GM12878 (cell line): ENCODE measurements at regions not wholly inside any gene's neighbourhood (a gene's known extent, or its start where the extent isn't known, plus 50 kb on each side); places are given as distances from the start of the nearest gene placed in this dataset.

ENCODE experiments used
- ATAC-seq: fragments of 200-7000 bp; cut with Tn5 transposase; 3 replicates; pipeline ENCODE4 v1.9.1; 2020; ENCODE audit warnings: mild to moderate bottlenecking, moderate library complexity
- BruUV-seq: library from RNA; stranded (reverse); fragments of 400-500 nt; replicated peaks from 2 replicates; lab custom pipeline; 2021; lab: Mats Ljungman, UMichigan
- CTCF ChIA-PET: fragments of 300-600 bp; sonication (Branson Sonifier 250); formaldehyde crosslinking; extraction: SDS; loops from one replicate; lab custom pipeline; 2021; ENCODE audit warnings: inconsistent platforms; lab: Yijun Ruan, JAX
- POLR2A ChIA-PET: fragments of 350-600 bp; formaldehyde crosslinking; extraction: SDS; loops from one replicate; lab custom pipeline; 2021; ENCODE audit warnings: inconsistent platforms; lab: Charles Lee
- RAD21 ChIA-PET: fragments of 300-600 bp; sonication (Branson Sonifier 250); formaldehyde crosslinking; loops from one replicate; lab custom pipeline; 2023; ENCODE audit warnings: antibody characterized with exemption; ENCODE audit not compliant: unreplicated experiment; lab: Charles Lee
- SMC1A ChIA-PET: fragments of 300-600 bp; sonication (Branson Sonifier 250); formaldehyde crosslinking; loops from one replicate; lab custom pipeline; 2023; ENCODE audit not compliant: unreplicated experiment, uncharacterized antibody; lab: Charles Lee
- DNase-seq: peaks from one replicate; pipeline ENCODE4 v3.0.0-alpha.2; 2011; ENCODE audit warnings: low read depth, low spot score
- FAIRE-seq: peaks from 3 replicates; lab custom pipeline; 2011; peaks lifted over from hg19 to GRCh38; lab: Jason Lieb, UNC
- H2AFZ ChIP-seq: 2 replicates; pipeline ENCODE4 v1.6.0; 2011; ENCODE audit warnings: low read depth, low read length, control low read depth; ENCODE audit not compliant: control insufficient read depth
- H3K27ac ChIP-seq: 2 replicates; pipeline ENCODE4 v1.5.1; 2011; ENCODE audit warnings: control low read depth; ENCODE audit not compliant: control insufficient read depth, insufficient read depth
- H3K27me3 ChIP-seq, 2 experiments: replicated peaks in 1 of 2; 2 replicates each; pipeline versions ENCODE4 v1.6.0 to v1.6.1; 2011; ENCODE audit warnings: low read length in 1 of 2; ENCODE audit not compliant: control insufficient read depth in 2 of 2, insufficient read depth in 2 of 2
- H3K36me3 ChIP-seq, 2 experiments: 2 replicates each; pipeline ENCODE4 v1.5.1; 2011; ENCODE audit warnings: low read length in 1 of 2; ENCODE audit not compliant: control insufficient read depth in 2 of 2, insufficient read depth in 2 of 2
- H3K4me1 ChIP-seq: 2 replicates; pipeline ENCODE4 v1.6.1; 2011; ENCODE audit warnings: mild to moderate bottlenecking, low read length, moderate library complexity, mixed read lengths; ENCODE audit not compliant: control insufficient read depth, insufficient read depth
- H3K4me2 ChIP-seq: 2 replicates; pipeline ENCODE4 v1.6.0; 2011; ENCODE audit warnings: control low read depth; ENCODE audit not compliant: control insufficient read depth, insufficient read depth
- H3K4me3 ChIP-seq: fragments of 200-600 bp; sonication (generic); 2 replicates; pipeline ENCODE4 v1.5.1; 2016
- H3K79me2 ChIP-seq: 2 replicates; pipeline ENCODE4 v1.6.0; 2011; ENCODE audit warnings: low read length; ENCODE audit not compliant: control insufficient read depth, insufficient read depth
- H3K9ac ChIP-seq: 2 replicates; pipeline ENCODE4 v1.8.0; 2011; ENCODE audit warnings: low read length, control low read depth, mixed read lengths; ENCODE audit not compliant: control insufficient read depth, insufficient read depth
- H3K9me3 ChIP-seq: replicated peaks from 3 replicates; pipeline ENCODE4 v1.5.1; 2011; ENCODE audit warnings: mild to moderate bottlenecking, low read length; ENCODE audit not compliant: control insufficient read depth, insufficient read depth
- H4K20me1 ChIP-seq: 2 replicates; pipeline ENCODE4 v1.6.0; 2011; ENCODE audit not compliant: control insufficient read depth, insufficient read depth
- FOS ChIP-seq: IDR thresholded peaks from 3 replicates; pipeline ENCODE4 v1.6.1; 2011; ENCODE audit warnings: borderline replicate concordance; ENCODE audit not compliant: insufficient read length; ENCODE audit errors: extremely low read depth
- MYC ChIP-seq: IDR thresholded peaks from 2 replicates; pipeline ENCODE4 v1.6.1; 2011; ENCODE audit warnings: mild to moderate bottlenecking, low read length, moderate library complexity, inconsistent platforms; ENCODE audit not compliant: insufficient read depth, insufficient replicate concordance, insufficient read length, severe bottlenecking
- NFYA ChIP-seq: IDR thresholded peaks from 2 replicates; pipeline ENCODE4 v1.6.1; 2011; ENCODE audit warnings: low read depth, mild to moderate bottlenecking, low read length, improper control_type of control experiment, borderline replicate concordance
- SP1 ChIP-seq: IDR thresholded peaks from one replicate; pipeline ENCODE4 v1.6.1; 2011; ENCODE audit warnings: low read depth, low read length
- WGBS: methylation state at CpG from one replicate; pipeline ENCODE4 v1.1.6; 2016; ENCODE audit warnings: low lambda C conversion rate; ENCODE audit not compliant: insufficient replicate concordance, insufficient coverage; ENCODE audit errors: missing lambda C conversion rate; 5-methylcytosine and 5-hydroxymethylcytosine counted together
- in situ Hi-C: fragments of 300-500 bp; cut with MboI; formaldehyde crosslinking; loops from 9 replicates; pipeline ENCODE4 v1.14.3; 2018; ENCODE audit warnings: mixed read lengths
- intact Hi-C: fragments of 100-400 bp; cut with micrococcal nuclease; formaldehyde crosslinking; loops from one replicate; pipeline ENCODE4 v1.14.2; 2022; ENCODE audit not compliant: unreplicated experiment
- TF ChIP-seq, protein P1 (sequence below): fragments of 450-650 bp; formaldehyde crosslinking; IDR thresholded peaks from 2 replicates; pipeline ENCODE4 v1.5.0; 2022; ENCODE audit warnings: mild to moderate bottlenecking, missing genetic modification characterization

- in situ Hi-C loops = no loop called here
- RAD21 ChIA-PET = no interaction called here
Observed at GRCh38 chrX:3518870-3519269, 172.4 kb upstream of the MXRA5 start.

DNA sequence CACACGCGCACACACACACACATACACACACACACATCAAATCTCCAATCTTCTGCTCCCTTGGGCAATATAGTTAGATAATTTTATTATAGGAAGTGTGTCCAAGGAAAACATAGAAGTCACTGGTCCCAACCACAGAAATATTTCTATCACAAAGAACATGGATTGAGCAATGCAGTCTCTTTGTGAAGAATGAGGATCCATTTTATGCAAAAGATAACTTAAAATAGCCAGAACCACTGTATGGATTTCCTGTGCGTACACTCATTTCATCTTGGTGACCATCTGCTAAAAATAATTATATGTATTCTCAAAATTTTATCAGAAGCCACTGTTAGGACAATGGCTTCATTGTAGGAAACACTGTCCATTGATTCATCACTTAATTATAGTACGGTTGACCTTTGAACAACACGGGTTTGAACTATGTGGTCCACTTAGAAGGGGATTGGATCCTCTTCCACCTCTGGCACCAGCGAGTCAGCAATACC lies 169.6 kb upstream of the MXRA5 start:
- no peak for ATAC-seq
- no TSS peak for BruUV-seq
- ChIA-PET POLR2A (no interaction called here), SMC1A (no interaction called here), CTCF (no interaction called here)
- intact Hi-C loops = no loop called here
- H3K4me1 ChIP-seq = no peaks in the 10 kb centered on the region
- no peaks in the 10 kb centered on the region for H4K20me1 ChIP-seq
- no peak overlapping the region for H3K4me2 ChIP-seq
- no peak for FAIRE-seq
- no peaks in the 10 kb centered on the region for H3K27me3 ChIP-seq
- H3K4me3 ChIP-seq = no peak overlapping the region
- H3K9ac ChIP-seq = no peak overlapping the region
- in situ Hi-C loops = no loop called here
- 65% methylated on average over 6 of the region's 6 CpGs for WGBS
- DNase-seq = no peak
- no peak overlapping the region for H2AFZ ChIP-seq
- no peaks in the 10 kb centered on the region for H3K79me2 ChIP-seq
- H3K27ac ChIP-seq = no peak overlapping the region
- no peaks in the 10 kb centered on the region for H3K9me3 ChIP-seq
- TF ChIP-seq FOS (no peak), NFYA (no peak), MYC (no peak)
- TF ChIP-seq, protein P1, sequence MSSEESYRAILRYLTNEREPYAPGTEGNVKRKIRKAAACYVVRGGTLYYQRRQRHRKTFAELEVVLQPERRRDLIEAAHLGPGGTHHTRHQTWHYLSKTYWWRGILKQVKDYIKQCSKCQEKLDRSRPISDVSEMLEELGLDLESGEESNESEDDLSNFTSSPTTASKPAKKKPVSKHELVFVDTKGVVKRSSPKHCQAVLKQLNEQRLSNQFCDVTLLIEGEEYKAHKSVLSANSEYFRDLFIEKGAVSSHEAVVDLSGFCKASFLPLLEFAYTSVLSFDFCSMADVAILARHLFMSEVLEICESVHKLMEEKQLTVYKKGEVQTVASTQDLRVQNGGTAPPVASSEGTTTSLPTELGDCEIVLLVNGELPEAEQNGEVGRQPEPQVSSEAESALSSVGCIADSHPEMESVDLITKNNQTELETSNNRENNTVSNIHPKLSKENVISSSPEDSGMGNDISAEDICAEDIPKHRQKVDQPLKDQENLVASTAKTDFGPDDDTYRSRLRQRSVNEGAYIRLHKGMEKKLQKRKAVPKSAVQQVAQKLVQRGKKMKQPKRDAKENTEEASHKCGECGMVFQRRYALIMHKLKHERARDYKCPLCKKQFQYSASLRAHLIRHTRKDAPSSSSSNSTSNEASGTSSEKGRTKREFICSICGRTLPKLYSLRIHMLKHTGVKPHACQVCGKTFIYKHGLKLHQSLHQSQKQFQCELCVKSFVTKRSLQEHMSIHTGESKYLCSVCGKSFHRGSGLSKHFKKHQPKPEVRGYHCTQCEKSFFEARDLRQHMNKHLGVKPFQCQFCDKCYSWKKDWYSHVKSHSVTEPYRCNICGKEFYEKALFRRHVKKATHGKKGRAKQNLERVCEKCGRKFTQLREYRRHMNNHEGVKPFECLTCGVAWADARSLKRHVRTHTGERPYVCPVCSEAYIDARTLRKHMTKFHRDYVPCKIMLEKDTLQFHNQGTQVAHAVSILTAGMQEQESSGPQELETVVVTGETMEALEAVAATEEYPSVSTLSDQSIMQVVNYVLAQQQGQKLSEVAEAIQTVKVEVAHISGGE (CRISPR knock-in tag) = no peak
- TF ChIP-seq, all 136 proteins: peak for 0
- H3K36me3 ChIP-seq = no peaks in the 10 kb centered on the region
- RAD21 ChIA-PET = no interaction called here

More at GRCh38 chrX:3518870-3519269, 172.4 kb upstream of the MXRA5 start:
- H3K79me2 ChIP-seq = no peaks in the 10 kb centered on the region
- no peaks in the 10 kb centered on the region for H3K9me3 ChIP-seq
- H2AFZ ChIP-seq = no peak overlapping the region
- intact Hi-C loops = no loop called here
- FAIRE-seq (no peak), ATAC-seq (no peak), DNase-seq (no peak)
- no peak overlapping the region for H3K4me3 ChIP-seq
- no peak overlapping the region for H3K4me2 ChIP-seq
- no peak for TF ChIP-seq SP1
- CTCF ChIA-PET = no interaction called here
- no peaks in the 10 kb centered on the region for H4K20me1 ChIP-seq
- POLR2A ChIA-PET = no interaction called here
- no peak overlapping the region for H3K9ac ChIP-seq
- no TSS peak for BruUV-seq
- WGBS = 45% methylated on average over 10 of the region's 10 CpGs
- no peaks in the 10 kb centered on the region for H3K36me3 ChIP-seq
- SMC1A ChIA-PET = no interaction called here
- H3K27me3 ChIP-seq = no peaks in the 10 kb centered on the region
- no peaks in the 10 kb centered on the region for H3K4me1 ChIP-seq
- H3K27ac ChIP-seq = no peak overlapping the region
